ENCODE measurements at regions not wholly inside any gene's neighbourhood (a gene's known extent, or its start where the extent isn't known, plus 50 kb on each side); places are given as distances from the start of the nearest gene placed in this dataset.

GRCh38 chr22:47315862-47316419 lies 553.5 kb downstream of the TBC1D22A start:
- Histone ChIP-seq H3K9ac (ENCODE audit: insufficient read depth, low read depth, low read length) (no peak overlapping the region), H3K9me3 (ENCODE audit: low read length) (peaks cover 7% of the 10 kb centered on the region), H3K4me3 (replicated peaks in 1 of 3; ENCODE audit: insufficient read depth in 1 of 3, low read depth in 2 of 3, low read length in 3 of 3) (no peak overlapping the region), H3K36me3 (replicated peaks in 1 of 2; ENCODE audit: control insufficient read depth in 1 of 2, insufficient read depth in 2 of 2, low read length in 2 of 2) (no peaks in the 10 kb centered on the region), H3K4me1 (ENCODE audit: insufficient read depth, low read length) (no peaks in the 10 kb centered on the region), H4K20me1 (ENCODE audit: insufficient read depth, low read length) (no peaks in the 10 kb centered on the region), H2AFZ (ENCODE audit: low read length) (no peak overlapping the region), H3K27ac (ENCODE audit: extremely low read length, insufficient read depth, low read length) (no peak overlapping the region), H3K79me2 (ENCODE audit: insufficient read depth, low read length) (no peaks in the 10 kb centered on the region), H3K4me2 (ENCODE audit: low read depth, low read length) (no peak overlapping the region), H3K27me3 (ENCODE audit: control insufficient read depth in 1 of 2, insufficient read depth in 2 of 2, low read length in 2 of 2) (no peaks in the 10 kb centered on the region)
- ChIA-PET POLR2A (no interaction called here), CTCF (ENCODE audit: low intra/inter-chr PET ratio, low total read pairs) (no interaction called here)
- in situ Hi-C loops (cut with HindIII; ENCODE audit: extremely low pct_ligation_motif_present, low pct_unique_long_range_greater_than_20kb) (no loop called here), intact Hi-C loops (cut with micrococcal nuclease; ENCODE audit: unreplicated experiment) (no loop called here)
- TF ChIP-seq ZNF660 (CRISPR knock-in tag; IDR thresholded peaks at IDR 0.05; ENCODE audit: borderline replicate concordance, low read depth) (no peak), MLX (CRISPR knock-in tag; IDR thresholded peaks at IDR 0.05) (no peak), RARA (CRISPR knock-in tag; IDR thresholded peaks at IDR 0.05) (no peak), ZNF577 (CRISPR knock-in tag; IDR thresholded peaks at IDR 0.05; ENCODE audit: borderline replicate concordance, low read depth) (no peak), ZNF256 (CRISPR knock-in tag; conservative IDR thresholded peaks at IDR 0.05) (no peak), SNAPC4 (CRISPR knock-in tag; IDR thresholded peaks at IDR 0.05) (no peak), POGZ (CRISPR knock-in tag; IDR thresholded peaks at IDR 0.05) (no peak), ZNF761 (CRISPR knock-in tag; conservative IDR thresholded peaks at IDR 0.05) (no peak), TOPORS (CRISPR knock-in tag; IDR thresholded peaks at IDR 0.05) (no peak), ZNF580 (CRISPR knock-in tag; IDR thresholded peaks at IDR 0.05; ENCODE audit: borderline replicate concordance, low read depth) (no peak), IRF2 (CRISPR knock-in tag; IDR thresholded peaks at IDR 0.05) (no peak), ARNTL (CRISPR knock-in tag; IDR thresholded peaks at IDR 0.05) (no peak), FOXK2 (IDR thresholded peaks at IDR 0.05) (no peak), THAP7 (CRISPR knock-in tag; IDR thresholded peaks at IDR 0.05) (no peak), RBFOX2 (IDR thresholded peaks at IDR 0.05; ENCODE audit: low read depth, low read length) (no peak), ZNF567 (CRISPR knock-in tag; IDR thresholded peaks at IDR 0.05; ENCODE audit: borderline replicate concordance) (no peak), SMAD1 (CRISPR knock-in tag; IDR thresholded peaks at IDR 0.05; ENCODE audit: borderline replicate concordance, low read depth) (no peak), ZNF776 (CRISPR knock-in tag; IDR thresholded peaks at IDR 0.05) (no peak)
- no peak for DNase-seq (ENCODE audit: low spot score)
- no peak for ATAC-seq
- no TSS peak for BruUV-seq (replicated peaks)
- 3% methylated on average over 7 of the region's 7 CpGs for WGBS (ENCODE audit: low lambda C conversion rate)
- FAIRE-seq, result no peak

All from HepG2 (cell line).